Middle frontal gyrus (tissue), 1 donor: ENCODE measurements at regions not wholly inside any gene's neighbourhood (a gene's known extent, or its start where the extent isn't known, plus 50 kb on each side); places are given as distances from the start of the nearest gene placed in this dataset.
"Not testable (repeated sequence)": the region's sequence is repeated elsewhere in the genome, so short reads cannot be mapped to it uniquely, and the experiment has no call there.

ENCODE experiments used
- DNase-seq: peaks from one replicate; pipeline ENCODE4 v3.0.0-alpha.2; 2015; ENCODE audit warnings: low spot score; ENCODE audit errors: extremely low spot score

DNA sequence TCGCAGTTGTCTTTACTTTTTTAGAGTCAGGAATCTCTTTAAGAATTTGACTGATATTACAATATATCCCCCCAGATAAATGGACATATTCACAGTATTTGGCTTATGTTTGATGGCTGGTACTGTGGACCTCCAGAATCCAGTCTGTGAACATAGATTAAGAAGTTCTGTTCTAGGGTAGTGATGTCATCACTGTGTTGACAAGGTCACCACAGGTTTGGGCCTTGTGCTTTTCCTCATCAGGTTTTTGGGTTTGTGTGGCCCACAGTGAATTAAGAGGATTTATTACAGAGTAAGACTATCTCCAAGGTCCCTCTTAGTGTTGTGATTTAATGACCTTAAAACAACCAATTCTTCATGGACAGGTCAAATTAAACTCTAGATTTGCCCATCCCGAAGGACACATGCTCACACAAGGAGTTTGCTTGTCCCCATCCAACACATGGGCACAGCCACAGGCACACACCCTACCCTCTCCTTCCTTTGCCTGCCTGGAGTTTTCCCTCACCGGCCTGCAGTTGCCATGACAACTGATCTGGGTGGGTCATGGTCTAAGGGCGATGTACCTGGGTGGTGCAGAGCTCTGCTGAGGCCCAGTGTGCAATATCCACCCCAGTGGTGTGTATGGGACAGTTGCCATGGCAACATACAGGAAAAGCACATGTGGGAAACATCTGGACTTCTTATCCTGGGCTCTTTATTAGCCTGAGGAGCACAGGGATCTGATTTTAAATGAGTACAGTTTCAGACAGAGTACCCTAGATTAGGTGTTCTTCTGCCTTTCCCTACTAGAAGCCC lies 98.6 kb downstream of the NAV1 start:
- DNase-seq: no peak

DNA sequence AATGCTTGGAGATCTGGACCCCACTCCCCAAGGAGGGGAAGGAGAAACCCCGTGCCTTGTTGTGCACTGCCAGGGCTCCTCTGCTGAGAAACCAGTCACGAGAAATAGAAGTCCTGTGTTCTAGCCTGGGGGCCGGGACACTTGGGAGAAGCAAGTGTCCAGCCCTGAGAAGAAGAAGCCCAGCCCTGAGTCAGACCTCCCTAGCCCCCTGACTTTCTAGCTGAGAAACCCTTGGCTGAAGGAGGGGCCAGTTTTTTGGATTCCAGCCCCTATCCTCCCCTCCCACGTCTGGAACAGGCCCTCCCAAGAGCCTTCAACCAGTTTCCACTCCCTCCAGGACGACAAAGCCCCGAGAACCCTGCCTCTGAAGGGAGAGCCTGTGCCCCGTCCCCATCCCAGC lies 100.5 kb downstream of the NAV1 start:
- no peak for DNase-seq

DNA sequence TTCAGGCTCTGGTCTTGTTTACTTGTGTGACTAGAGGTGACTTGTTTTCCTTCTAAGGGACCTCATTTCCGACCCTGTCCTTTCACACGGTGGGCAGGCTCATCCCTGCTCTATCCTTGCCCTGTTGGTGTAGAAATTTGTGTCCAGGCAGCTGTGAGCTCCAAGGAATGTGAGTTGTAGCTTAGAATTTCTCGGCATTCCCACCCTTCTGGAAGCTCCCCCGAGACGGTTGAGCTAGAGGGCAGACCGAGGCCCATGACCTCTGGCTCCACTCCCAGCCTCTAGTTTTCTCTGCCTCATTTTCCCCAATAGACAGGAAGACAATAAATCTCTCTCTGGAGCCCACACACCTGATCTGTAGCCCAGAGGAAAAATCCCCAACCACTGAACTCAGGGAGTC lies 100.9 kb downstream of the NAV1 start:
- DNase-seq: no peak

DNA sequence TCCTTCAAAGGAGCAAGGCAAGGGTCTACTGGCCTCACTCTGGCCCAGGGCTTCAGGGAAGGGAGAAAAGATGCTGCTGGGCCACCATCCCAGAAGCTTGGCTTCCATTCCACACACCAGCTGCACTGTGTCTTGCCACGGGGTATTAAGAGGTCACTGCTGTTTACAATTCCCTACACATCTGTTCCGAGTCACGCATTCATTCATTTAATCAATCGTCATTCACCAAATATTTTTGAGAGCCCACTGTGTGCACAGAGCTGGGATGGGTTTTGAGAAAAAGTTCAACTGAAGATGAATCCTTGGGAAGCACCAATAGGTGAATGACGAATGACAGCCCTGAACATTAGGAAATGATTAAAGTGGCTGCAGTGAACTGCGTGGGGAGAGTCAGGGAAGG lies 101.7 kb downstream of the NAV1 start:
- no peak for DNase-seq

DNA sequence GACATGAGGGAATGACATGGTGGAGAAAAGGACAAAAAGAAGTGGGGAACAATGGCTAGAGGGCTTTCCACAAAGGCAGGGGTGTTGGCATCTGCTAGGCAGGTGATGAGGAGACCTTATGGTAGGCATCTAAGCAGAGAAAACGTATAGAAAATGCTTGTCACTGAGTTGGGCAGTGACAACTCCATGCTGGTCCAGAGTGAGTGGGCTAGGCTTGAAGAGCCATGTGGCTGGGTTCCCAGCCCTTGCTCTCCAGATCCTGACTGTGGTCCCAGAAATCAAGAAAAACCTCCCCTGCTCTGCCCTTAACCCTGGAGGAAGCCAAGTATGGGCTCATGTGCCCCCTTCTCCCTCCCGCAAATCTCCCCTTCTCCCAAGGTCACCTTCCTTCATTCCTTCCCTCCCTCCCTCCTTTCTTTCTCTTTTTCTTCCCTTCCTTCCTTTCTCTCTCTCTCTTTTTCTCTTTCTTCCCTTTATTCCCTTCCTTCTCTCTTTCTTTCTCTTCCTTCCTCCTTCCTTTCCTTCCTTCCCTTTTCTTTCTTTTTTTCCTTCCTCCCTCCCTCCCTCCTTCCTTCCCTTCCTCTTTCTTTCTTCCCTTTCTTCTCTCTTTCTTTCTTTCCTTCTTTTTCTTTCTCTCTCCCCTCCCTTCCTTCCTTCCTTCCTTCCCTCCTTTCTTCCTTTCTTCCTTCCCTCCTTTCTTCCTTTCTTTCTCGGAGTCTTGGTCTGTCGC lies 102.8 kb downstream of the NAV1 start:
- DNase-seq: no peak

DNA sequence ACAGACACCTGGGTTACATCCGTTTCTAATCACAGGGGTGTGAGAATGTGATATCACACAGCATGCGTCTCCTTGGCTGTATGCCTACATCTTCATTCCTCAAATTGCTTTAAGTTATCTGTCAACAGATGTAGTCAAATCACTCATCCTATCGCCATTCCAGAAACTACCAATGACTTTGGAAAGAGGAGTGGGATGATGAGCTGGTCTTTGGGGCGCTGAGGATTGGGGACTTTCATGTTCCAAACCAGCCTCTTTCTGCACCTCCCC lies 104.8 kb downstream of the NAV1 start:
- no peak for DNase-seq

DNA sequence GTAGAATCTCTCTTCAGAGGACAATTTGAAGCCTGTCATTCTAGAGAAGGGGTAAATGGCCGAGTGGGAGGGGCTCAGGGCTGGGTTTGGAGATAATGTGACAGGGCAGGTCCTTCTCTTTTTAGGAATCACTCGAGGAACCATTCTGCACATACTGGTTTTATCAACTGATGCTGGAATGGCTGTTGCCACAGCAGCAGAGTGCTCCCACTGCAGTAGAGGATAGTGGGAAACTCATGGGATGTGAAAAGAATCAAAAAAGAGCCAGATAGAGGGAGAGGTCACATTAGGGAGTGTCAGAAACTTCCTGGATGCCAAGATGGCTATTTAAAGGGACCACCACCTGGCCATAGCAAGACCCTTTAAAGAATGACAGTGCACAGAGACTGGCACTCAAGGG lies 105.3 kb downstream of the NAV1 start:
- no peak for DNase-seq

DNA sequence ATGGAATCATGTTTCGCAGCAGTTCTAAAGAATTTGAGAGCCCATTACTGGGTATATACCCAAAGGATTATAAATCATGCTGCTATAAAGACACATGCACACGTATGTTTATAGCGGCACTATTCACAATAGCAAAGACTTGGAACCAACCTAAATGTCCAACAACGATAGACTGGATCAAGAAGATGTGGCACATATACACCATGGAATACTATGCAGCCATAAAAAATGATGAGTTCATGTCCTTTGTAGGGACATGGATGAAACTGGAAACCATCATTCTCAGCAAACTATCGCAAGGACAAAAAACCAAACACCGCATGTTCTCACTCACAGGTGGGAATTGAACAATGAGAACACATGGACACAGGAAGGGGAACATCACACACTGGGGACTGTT lies 106.1 kb downstream of the NAV1 start:
- not testable (repeated sequence) for DNase-seq

DNA sequence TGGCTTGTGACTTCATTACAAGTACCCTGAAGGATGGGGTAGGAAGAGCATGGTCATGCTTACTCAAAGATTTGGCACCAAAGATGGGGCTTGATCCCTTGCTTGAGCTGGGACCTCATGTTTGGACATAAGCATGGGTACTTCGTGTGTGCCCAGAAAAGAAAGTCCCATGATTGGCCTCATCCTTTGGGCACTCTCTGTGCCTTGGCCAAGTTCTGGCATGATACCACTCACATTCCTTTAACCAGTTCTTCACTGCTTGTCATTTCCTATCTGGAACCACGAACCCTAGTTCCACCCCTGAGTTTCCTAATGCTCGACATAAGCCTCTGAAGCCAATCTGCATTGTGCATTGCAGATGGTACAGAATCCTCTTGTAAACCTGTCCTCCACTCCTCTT lies 107.0 kb downstream of the NAV1 start:
- no peak for DNase-seq

DNA sequence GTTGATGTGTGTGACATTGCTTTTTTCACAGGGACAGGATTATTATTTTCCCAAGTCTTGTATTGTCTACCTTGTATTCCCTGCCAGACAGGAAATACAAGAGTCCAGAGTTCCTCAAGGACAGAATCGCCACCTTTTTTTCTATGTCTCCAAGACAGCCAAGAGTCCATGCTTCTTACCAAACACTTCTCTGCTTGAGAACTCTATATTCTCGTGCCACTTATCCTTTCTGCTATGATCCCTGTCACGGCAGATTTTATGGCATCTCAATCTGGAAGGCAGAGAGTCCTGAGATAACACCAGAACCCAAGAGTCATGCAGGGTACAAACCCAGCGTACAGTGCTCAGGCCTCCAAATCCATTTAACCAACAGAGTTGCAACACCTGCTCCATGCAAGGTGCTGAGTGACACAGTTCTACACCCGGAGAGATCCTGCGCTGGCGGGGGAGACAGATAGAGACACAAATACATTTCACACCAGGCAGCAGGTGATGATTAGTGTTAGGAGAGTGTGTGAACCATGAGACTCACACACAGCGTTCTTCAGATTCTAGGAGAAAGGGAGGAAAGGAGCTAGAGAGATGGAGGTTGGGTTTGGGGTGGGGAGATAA lies 107.6 kb downstream of the NAV1 start:
- no peak for DNase-seq

DNA sequence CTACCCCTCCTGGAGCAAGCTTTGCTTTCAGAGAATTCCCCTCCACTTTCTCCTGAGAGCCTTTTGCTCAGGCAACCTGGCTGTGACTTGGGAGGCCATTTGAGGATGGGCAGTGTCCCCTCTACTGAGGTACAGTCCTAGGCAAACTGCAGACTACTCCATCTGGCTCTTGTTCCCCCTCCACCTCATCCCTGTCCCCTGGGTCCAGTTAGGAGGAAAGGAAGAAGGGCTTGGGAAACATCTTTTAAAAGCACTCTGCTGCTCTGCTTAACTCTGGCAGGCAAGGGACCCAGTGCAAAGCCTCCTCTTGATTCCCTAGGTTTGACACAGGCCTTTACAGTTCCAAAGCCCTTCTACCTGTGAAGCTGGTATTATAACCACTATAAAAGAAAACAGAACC lies 108.2 kb downstream of the NAV1 start:
- no peak for DNase-seq

DNA sequence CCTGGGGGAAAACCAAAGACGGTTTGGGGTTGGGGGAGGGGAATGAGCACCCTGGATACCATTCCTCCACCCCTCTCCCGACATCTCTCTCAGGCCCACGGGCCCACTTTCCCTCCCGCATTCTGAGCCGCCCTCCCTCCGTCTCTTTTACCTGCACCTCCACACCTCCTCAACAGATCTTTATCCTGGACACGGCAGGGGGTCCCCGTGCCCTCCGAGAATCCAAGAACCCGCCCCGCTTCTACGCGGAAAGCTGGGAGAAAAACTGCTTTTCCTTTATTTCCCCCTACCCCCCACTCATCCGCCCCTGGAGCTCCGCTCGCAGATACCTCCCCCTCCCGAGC lies 108.8 kb downstream of the NAV1 start:
- DNase-seq: no peak

DNA sequence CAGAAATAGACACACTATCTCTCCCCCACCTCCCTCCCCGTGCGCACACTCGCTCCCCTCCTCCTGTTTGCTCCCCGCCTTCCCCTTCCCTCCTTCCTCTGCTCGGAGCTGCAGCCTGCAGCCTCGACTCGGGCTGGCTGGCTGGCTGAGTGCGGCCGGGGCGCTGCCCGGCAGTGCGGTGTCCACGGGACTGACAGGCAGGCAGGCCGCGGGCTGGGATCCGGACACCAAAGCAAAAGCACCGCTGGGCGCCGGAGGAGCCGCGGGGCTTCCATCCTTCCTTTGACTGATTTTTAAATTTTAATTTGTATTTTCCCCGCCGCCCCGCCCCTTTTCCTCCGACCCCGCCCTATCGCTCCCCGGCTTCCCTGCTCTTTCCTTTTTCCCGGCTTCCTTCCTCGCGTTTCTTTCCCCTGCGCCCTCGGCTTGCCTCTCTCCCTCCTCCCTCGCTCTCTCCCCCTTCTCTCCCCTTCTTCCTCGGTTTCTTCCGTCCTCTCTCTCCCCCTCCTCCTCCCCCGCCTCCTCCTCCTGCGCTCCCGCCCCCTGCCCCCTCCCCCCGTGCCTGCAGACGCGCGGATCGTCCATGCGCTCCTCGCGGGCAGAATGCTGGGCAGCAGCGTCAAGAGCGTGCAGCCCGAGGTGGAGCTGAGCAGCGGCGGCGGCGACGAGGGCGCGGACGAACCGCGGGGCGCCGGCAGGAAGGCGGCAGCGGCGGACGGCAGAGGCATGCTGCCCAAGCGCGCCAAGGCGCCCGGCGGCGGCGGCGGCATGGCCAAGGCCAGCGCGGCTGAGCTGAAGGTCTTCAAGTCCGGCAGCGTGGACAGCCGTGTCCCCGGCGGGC lies 109.4 kb downstream of the NAV1 start:
- no peak for DNase-seq

DNA sequence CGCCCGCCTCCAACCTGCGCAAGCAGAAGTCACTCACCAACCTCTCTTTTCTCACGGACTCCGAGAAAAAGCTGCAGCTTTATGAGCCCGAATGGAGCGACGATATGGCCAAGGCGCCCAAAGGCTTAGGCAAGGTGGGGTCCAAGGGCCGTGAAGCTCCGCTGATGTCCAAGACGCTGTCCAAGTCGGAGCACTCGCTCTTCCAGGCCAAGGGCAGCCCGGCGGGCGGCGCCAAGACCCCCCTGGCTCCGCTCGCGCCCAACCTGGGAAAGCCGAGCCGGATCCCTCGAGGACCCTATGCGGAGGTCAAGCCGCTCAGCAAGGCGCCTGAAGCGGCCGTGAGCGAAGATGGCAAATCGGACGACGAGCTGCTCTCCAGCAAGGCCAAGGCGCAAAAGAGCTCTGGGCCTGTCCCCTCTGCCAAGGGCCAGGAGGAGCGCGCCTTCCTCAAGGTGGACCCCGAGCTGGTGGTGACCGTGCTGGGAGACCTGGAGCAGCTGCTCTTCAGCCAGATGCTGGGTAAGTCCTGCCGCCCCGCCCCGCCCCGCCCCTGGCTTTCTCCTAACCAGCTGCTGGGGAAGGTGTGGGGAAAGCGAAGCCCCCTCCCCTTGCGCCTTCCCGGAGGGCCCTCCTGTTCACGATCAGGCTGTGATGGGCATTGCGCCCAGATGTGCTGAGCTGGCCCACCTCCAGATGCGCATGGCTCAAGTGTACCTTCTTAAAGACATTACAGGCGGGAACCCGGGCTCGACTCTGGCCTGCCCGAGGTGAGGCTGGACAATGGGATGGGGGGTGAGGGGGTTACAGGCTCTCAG lies 110.2 kb downstream of the NAV1 start:
- no peak for DNase-seq

DNA sequence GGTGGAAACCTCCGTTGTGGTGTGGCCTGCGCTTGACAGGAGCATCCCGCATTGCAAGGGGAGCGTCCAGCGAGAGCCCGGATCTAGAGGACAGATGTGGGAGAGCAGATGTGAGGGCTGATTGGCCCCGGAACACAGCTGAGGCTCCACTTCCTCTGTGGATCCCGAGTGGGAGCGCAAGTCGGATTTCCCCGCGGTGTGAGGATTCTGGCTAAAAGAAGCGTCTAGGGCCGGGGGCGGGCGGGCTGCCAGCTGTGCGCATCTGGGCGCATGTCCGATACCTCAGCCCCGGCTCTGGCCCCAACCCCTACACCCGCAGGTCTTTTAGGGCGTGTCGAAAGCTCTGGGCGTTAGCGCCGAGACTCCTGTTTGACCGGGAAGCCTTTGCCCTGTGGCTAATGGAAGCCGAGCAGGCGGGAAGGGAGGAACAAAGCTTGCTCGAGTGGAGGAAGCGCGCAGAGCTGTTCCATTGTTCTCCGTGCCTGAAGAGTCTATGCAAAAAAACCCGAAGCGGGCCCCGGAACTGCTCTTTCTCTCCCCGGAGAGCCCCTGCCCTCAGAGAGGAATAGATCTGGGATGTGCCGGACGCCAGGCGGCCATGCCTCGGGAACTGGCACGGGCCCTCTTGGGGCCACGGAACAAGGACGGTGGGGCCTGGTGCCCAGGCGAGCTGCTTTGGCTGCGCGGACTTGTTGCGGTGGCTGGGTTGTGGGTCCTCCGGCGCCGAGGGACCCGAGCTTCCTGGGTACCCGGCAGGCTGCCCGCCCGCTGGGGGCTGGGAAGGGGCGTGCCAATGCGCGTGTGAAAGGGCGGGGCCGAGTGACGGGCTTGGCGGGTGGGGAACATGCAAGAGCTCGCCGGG lies 111.1 kb downstream of the NAV1 start:
- peak; percentile 70 for DNase-seq

DNA sequence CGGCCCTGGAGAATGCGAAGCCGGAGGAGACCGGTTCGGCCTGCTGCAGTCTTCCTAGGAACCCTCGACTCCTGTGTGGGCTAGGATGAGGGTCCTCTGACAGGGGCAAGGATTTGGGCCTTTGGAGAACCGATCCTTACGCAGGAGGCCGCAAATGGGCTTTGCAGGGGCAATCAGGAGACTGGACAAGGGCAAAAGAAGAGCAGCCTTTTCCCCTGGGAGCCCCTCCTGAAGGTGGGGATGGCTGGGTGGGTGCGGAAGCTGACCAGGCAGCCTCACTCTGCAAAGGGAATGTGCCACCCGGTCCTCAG lies 111.7 kb downstream of the NAV1 start:
- no peak for DNase-seq

DNA sequence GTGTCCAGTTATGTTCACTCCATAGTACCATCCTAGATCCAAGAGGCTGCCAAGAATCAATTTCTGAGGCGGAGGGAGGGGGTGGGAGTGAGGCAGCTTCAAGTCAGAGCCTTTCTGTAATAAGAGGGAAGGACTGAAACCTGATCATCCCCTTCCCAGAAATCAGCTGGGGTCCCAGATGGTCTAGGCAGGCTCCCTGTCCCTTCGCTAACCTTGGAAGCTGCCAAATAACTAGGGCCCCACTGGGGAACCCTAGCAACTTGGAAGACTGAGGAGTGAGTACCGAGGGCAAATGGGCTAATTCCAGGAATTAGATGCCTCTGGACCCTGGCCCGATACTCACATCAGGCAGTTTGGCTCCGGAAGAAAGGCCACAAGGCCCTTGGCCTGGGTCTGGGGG lies 113.3 kb downstream of the NAV1 start:
- no peak for DNase-seq

DNA sequence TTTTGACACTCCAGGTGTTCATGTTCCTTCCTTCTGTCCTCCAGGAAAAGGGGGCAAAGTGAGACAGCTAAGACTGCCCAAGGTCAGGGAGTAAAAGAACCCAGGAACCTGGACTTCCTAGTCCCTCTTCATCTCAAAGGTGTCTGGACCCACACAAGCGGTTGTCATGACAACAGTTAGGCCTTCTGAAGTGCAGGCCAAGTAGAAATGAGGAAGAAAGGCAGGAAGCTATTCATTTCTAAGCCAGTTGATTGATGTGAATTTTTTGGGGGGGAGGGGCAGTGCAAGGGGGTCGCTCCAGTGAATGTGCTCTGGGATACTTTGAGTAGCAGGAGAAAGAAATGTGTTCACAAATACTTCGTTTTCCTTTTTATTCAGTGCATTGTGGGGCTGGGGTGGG lies 114.3 kb downstream of the NAV1 start:
- no peak for DNase-seq

DNA sequence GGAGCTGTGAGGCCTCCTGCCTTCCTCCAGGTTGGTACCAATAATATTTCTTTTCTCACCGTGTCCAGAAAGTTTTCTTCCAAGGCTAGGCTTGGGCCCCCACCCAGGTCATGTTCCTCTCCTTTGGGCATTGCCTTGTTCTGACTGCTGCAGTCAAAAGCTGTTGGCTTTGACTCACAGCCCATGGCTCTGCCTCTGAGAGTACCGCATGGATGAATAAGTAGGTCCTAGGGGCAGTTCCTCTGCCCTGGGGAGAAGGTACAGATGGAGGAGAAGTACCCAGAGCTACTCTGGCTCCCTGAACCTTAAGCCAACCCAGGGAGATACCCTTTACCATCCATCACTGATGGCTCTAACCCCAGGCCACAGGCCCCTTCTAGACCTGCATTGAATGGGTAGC lies 115.0 kb downstream of the NAV1 start:
- DNase-seq: no peak

DNA sequence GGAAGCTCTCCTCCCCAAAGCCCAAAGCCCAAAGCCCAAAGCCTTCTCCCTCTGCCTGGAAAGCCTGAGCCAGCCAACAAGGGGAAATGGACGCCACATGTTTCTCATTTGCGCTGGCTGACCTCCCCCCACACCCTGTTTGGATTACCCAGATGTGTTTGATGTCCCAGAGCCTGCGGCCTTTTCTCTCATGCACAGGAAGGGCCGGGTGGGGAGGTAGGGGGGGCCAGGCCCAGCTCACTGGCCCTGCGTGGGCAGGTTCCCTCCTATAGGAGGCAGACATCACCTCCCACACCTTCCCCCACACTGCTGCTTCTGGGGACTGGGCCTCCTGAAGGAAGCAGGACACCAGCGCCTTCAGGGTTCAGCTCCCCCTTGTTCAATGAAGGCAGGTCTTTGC lies 116.3 kb downstream of the NAV1 start:
- no peak for DNase-seq

DNA sequence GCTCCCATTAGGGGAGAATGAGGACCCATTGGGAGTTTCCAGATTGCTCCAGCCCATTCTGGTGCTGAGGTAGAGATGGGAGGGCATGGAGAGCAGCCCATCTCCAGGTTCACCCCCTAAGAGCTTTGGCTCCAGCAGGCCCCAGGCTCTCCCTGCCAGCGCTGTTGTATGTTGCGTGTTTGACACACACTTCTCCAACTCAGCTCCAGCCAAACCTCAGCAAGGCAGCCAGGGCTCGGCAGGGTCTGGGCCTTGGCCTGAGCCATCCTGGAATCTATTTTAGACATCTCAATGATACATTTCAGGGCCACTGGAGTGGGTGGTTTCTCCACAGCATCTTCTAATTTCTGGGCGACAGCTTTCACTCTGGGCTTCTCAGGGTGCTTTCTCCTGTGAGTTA lies 117.0 kb downstream of the NAV1 start:
- no peak for DNase-seq
